OCI-LY1 (cell line): ENCODE measurements at regions not wholly inside any gene's neighbourhood (a gene's known extent, or its start where the extent isn't known, plus 50 kb on each side); places are given as distances from the start of the nearest gene placed in this dataset.

Source experiments
- H2AFZ ChIP-seq: fragments of 200-600 bp; sonication (generic), shearing (Covaris generic); 2 replicates; pipeline ENCODE4 v1.6.0; 2014; ENCODE audit warnings: antibody characterized with exemption, mild to moderate bottlenecking, low read length
- H3F3A ChIP-seq: fragments of 200-600 bp; sonication (generic), shearing (Covaris generic); 2 replicates; pipeline ENCODE4 v1.6.0; 2014; ENCODE audit warnings: mild to moderate bottlenecking, antibody characterized with exemption, low read length, moderate library complexity; ENCODE audit not compliant: insufficient read depth
- H3K27ac ChIP-seq: fragments of 200-600 bp; sonication (generic); 2 replicates; pipeline ENCODE4 v1.5.1; 2014; ENCODE audit warnings: low read length, mixed run types, mild to moderate bottlenecking, low read depth; ENCODE audit not compliant: poor library complexity, severe bottlenecking
- H3K27me3 ChIP-seq: fragments of 200-600 bp; sonication (generic); 2 replicates; pipeline ENCODE4 v1.6.0; 2014; ENCODE audit warnings: antibody characterized with exemption, mild to moderate bottlenecking, low read length, moderate library complexity; ENCODE audit not compliant: insufficient read depth
- H3K36me3 ChIP-seq: fragments of 200-600 bp; sonication (generic); 2 replicates; pipeline ENCODE4 v1.6.1; 2014; ENCODE audit warnings: mild to moderate bottlenecking, antibody characterized with exemption, low read length, moderate library complexity, mixed read lengths; ENCODE audit not compliant: insufficient read depth
- H3K4me1 ChIP-seq: fragments of 200-600 bp; sonication (generic); 2 replicates; pipeline ENCODE4 v1.5.1; 2014; ENCODE audit warnings: mild to moderate bottlenecking, low read length, moderate library complexity; ENCODE audit not compliant: insufficient read depth, severe bottlenecking
- H3K4me2 ChIP-seq: fragments of 200-600 bp; sonication (generic), shearing (Covaris generic); 2 replicates; pipeline ENCODE4 v1.6.1; 2014; ENCODE audit warnings: low read length
- H3K4me3 ChIP-seq: fragments of 200-600 bp; sonication (generic); 2 replicates; pipeline ENCODE4 v1.5.1; 2014; ENCODE audit warnings: low read length, low read depth, mild to moderate bottlenecking, mixed read lengths; ENCODE audit not compliant: poor library complexity, severe bottlenecking
- H3K79me2 ChIP-seq: fragments of 200-600 bp; shearing (Covaris generic); 2 replicates; pipeline ENCODE4 v1.6.1; 2016; ENCODE audit warnings: mixed run types, low read length, mixed read lengths; ENCODE audit not compliant: insufficient read depth
- H3K9ac ChIP-seq: fragments of 200-600 bp; sonication (generic), shearing (Covaris generic); 2 replicates; pipeline ENCODE4 v1.6.1; 2014; ENCODE audit warnings: mild to moderate bottlenecking, low read length, mixed read lengths
- H3K9me2 ChIP-seq: fragments of 200-600 bp; sonication (generic), shearing (Covaris generic); 2 replicates; pipeline ENCODE4 v1.6.1; 2014; ENCODE audit warnings: low read depth, mild to moderate bottlenecking, low read length, mixed read lengths
- H3K9me3 ChIP-seq: fragments of 200-600 bp; shearing (Covaris generic); 2 replicates; pipeline ENCODE4 v1.6.1; 2014; ENCODE audit warnings: low read length, mixed read lengths
- H4K20me1 ChIP-seq: fragments of 200-600 bp; sonication (generic), shearing (Covaris generic); 2 replicates; pipeline ENCODE4 v1.6.0; 2016; ENCODE audit warnings: mild to moderate bottlenecking, low read length; ENCODE audit not compliant: insufficient read depth
- EZH2 ChIP-seq: fragments of 200-600 bp; sonication (generic), shearing (Covaris generic); IDR thresholded peaks from 2 replicates; pipeline ENCODE4 v1.8.0; 2017; ENCODE audit warnings: borderline replicate concordance, mixed run types, mild to moderate bottlenecking, antibody characterized with exemption, low read length, moderate library complexity, mixed read lengths
- TF ChIP-seq, protein P1 (sequence below): fragments of 200-600 bp; sonication (generic), shearing (Covaris generic); IDR thresholded peaks from 2 replicates; pipeline ENCODE4 v1.5.1; 2017; ENCODE audit warnings: mild to moderate bottlenecking, antibody characterized with exemption, low read length, moderate library complexity, mixed read lengths

DNA sequence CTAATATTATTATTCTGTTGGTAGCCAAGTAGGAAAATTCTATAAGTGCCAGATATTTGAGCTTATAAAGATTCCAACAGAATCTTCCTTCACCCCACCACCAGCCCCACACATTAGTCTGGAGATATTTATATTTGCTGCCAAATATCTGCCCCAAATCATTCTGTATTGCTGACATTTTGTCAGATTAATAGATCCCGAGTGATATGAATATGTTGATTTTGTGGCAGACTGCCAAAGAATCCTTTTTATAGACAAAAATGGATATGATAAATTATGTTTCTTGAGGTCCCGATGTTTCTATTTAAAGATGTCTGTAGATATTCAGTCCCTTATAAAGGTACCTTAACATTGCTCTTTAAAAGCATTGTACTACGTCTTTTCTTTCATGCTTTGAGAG, 162.2 kb upstream of the KCNJ16 start:
- Histone ChIP-seq H3K36me3 (no peaks in the 10 kb centered on the region), H3K4me1 (no peaks in the 10 kb centered on the region), H3K4me2 (no peak overlapping the region), H3K79me2 (no peaks in the 10 kb centered on the region), H4K20me1 (no peaks in the 10 kb centered on the region), H3K27me3 (no peaks in the 10 kb centered on the region), H2AFZ (no peak overlapping the region), H3K9me3 (peaks cover 2% of the 10 kb centered on the region; the same call in 1 of the 2 replicates), H3K9me2 (no peaks in the 10 kb centered on the region), H3K4me3 (no peak overlapping the region), H3K27ac (no peak overlapping the region), H3K9ac (no peak overlapping the region), H3F3A (no peaks in the 10 kb centered on the region)
- TF ChIP-seq, protein P1, sequence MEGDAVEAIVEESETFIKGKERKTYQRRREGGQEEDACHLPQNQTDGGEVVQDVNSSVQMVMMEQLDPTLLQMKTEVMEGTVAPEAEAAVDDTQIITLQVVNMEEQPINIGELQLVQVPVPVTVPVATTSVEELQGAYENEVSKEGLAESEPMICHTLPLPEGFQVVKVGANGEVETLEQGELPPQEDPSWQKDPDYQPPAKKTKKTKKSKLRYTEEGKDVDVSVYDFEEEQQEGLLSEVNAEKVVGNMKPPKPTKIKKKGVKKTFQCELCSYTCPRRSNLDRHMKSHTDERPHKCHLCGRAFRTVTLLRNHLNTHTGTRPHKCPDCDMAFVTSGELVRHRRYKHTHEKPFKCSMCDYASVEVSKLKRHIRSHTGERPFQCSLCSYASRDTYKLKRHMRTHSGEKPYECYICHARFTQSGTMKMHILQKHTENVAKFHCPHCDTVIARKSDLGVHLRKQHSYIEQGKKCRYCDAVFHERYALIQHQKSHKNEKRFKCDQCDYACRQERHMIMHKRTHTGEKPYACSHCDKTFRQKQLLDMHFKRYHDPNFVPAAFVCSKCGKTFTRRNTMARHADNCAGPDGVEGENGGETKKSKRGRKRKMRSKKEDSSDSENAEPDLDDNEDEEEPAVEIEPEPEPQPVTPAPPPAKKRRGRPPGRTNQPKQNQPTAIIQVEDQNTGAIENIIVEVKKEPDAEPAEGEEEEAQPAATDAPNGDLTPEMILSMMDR: no peak

DNA sequence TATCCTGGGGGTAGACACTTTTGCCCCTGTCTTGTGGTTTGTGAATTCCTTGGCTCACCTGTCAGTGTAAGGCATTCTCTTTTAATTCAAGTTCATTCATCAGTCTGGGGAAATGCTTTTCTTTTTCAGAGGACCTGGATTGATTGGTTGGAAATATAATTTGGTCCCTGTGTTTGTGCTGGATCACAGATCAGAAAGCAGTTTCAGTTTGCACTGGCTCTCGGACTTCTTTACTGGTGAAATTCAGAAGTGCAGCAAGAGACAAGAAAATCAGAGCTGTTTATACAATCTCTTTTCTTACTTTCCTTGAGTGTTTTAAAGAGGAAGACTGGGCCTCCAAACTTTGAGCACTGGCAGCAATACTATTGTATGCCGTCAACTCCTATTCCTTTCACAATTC, 161.8 kb upstream of the KCNJ16 start:
- Histone ChIP-seq H3K79me2 (no peaks in the 10 kb centered on the region), H4K20me1 (no peaks in the 10 kb centered on the region), H3K9ac (no peak overlapping the region), H3K4me2 (no peak overlapping the region), H3K27me3 (no peaks in the 10 kb centered on the region), H3K4me1 (no peaks in the 10 kb centered on the region), H3K27ac (no peak overlapping the region), H3K4me3 (no peak overlapping the region), H3K36me3 (no peaks in the 10 kb centered on the region), H3K9me2 (no peaks in the 10 kb centered on the region), H3K9me3 (peaks cover 2% of the 10 kb centered on the region; the same call in 1 of the 2 replicates), H2AFZ (no peak overlapping the region), H3F3A (no peaks in the 10 kb centered on the region)
- no peak for TF ChIP-seq EZH2
- TF ChIP-seq, protein P1: no peak

DNA sequence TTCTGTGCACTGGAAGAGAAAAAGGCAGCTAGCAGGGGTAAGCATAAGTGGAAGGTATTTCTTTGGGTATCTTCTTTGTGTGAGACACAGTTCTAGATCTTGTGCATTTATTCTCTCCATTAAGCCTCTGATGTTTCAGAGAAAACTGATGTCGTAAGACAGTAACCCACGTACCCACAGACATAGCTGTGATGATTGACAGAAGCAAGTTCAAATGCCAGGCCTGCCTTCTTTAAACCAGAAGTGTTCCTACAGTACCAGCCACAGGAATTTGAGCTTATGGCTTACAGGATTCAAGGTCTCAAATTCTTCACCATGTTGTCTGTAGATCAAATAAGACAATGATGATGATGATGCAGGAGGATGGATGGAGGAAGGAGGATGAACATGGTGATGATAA, 161.4 kb upstream of the KCNJ16 start:
- Histone ChIP-seq H4K20me1 (no peaks in the 10 kb centered on the region), H3K79me2 (no peaks in the 10 kb centered on the region), H2AFZ (no peak overlapping the region), H3K4me2 (no peak overlapping the region), H3K9me2 (no peaks in the 10 kb centered on the region), H3K4me1 (no peaks in the 10 kb centered on the region), H3K4me3 (no peak overlapping the region), H3K9me3 (peaks cover 2% of the 10 kb centered on the region; the same call in 1 of the 2 replicates), H3K36me3 (no peaks in the 10 kb centered on the region), H3F3A (no peaks in the 10 kb centered on the region), H3K27me3 (no peaks in the 10 kb centered on the region), H3K9ac (no peak overlapping the region), H3K27ac (no peak overlapping the region)
- TF ChIP-seq EZH2: no peak

DNA sequence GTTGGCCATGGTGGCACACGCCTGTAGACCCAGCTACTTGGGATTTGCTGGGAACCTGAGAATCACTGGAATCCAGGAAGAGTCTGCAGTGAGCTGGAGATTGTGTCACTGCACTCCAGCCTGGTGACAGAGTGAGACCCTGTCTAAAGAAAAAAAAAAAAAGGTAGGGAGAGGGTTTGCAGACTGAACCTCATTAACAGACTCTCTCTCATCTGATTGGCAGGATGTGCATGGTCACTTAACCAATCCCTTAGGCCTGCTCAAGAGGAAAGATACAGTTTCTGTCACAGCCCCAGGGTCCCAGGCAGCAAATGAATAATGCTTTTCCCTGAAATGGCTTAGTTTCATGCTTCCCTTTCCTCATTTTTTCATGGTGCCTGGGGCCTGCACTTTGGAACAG, 160.5 kb upstream of the KCNJ16 start:
- no peak for TF ChIP-seq EZH2
- TF ChIP-seq, protein P1: no peak
- Histone ChIP-seq H3K4me1 (no peaks in the 10 kb centered on the region), H3K9ac (no peak overlapping the region), H3F3A (no peaks in the 10 kb centered on the region), H3K79me2 (no peaks in the 10 kb centered on the region), H2AFZ (no peak overlapping the region), H3K4me2 (no peak overlapping the region), H3K27ac (no peak overlapping the region), H4K20me1 (no peaks in the 10 kb centered on the region), H3K9me2 (no peaks in the 10 kb centered on the region), H3K27me3 (no peaks in the 10 kb centered on the region), H3K4me3 (no peak overlapping the region), H3K36me3 (no peaks in the 10 kb centered on the region), H3K9me3 (peaks cover 2% of the 10 kb centered on the region; the same call in 1 of the 2 replicates)
